NCI-H1694 treated with DMSO at 0.1 percent for 48 hours (cell line): ENCODE measurements at regions not wholly inside any gene's neighbourhood (a gene's known extent, or its start where the extent isn't known, plus 50 kb on each side); places are given as distances from the start of the nearest gene placed in this dataset.
A peak's percentile ranks its signal among the peaks of the same experiment; 100 is the strongest.
"Not testable (repeated sequence)": the region's sequence is repeated elsewhere in the genome, so short reads cannot be mapped to it uniquely, and the experiment has no call there.

Experiments used
- DNase-seq: peaks from one replicate; lab custom pipeline; 2025; lab: John Stamatoyannopoulos, UW

GRCh38 chr12:75798136-75798926 lies 233.2 kb downstream of the PHLDA1 start:
- no peak for DNase-seq

- no peak for DNase-seq
These were observed 236.5 kb downstream of the PHLDA1 start for GRCh38 chr12:75795125-75795524.

- no peak for DNase-seq
These were observed 238.9 kb downstream of the PHLDA1 start for GRCh38 chr12:75792687-75793086.

GRCh38 chr12:75790219-75790618 lies 241.4 kb downstream of the PHLDA1 start:
- DNase-seq: no peak

GRCh38 chr12:75787146-75787545 lies 244.4 kb downstream of the PHLDA1 start:
- not testable (repeated sequence) for DNase-seq

- no peak for DNase-seq
These were observed 245.5 kb downstream of the PHLDA1 start for GRCh38 chr12:75786070-75786469.

- DNase-seq: peak; percentile 26
These were observed 247.0 kb downstream of the PHLDA1 start for GRCh38 chr12:75784591-75784990.

GRCh38 chr12:75783093-75783877 lies 248.3 kb downstream of the PHLDA1 start:
- no peak for DNase-seq

GRCh38 chr12:75782069-75782581 lies 249.5 kb downstream of the PHLDA1 start:
- no peak for DNase-seq

GRCh38 chr12:75781532-75782046 lies 250.0 kb downstream of the PHLDA1 start:
- no peak for DNase-seq

GRCh38 chr12:75779891-75780496 lies 251.6 kb downstream of the PHLDA1 start:
- no peak for DNase-seq

- DNase-seq: no peak
These were observed 257.1 kb downstream of the PHLDA1 start for GRCh38 chr12:75774261-75775052.

GRCh38 chr12:75773377-75773776 lies 258.2 kb downstream of the PHLDA1 start:
- DNase-seq: no peak

GRCh38 chr12:75771023-75771422 lies 259.6 kb upstream of the KRR1 start:
- DNase-seq: no peak

GRCh38 chr12:75767957-75768356 lies 256.5 kb upstream of the KRR1 start:
- DNase-seq: no peak

GRCh38 chr12:75766263-75767160 lies 255.1 kb upstream of the KRR1 start:
- no peak for DNase-seq

- DNase-seq: no peak
These were observed 254.0 kb upstream of the KRR1 start for GRCh38 chr12:75765170-75766059.

GRCh38 chr12:75764091-75764841 lies 252.9 kb upstream of the KRR1 start:
- DNase-seq: no peak
